ENCODE measurements at regions not wholly inside any gene's neighbourhood (a gene's known extent, or its start where the extent isn't known, plus 50 kb on each side); places are given as distances from the start of the nearest gene placed in this dataset.

GRCh38 chr21:39003982-39004633 is 179.1 kb downstream of the PSMG1 start:
- in situ Hi-C loops (cut with HindIII; ENCODE audit: low pct_unique_long_range_greater_than_20kb, low sequenced_read_pairs) (no loop called here), intact Hi-C loops (cut with micrococcal nuclease; ENCODE audit: unreplicated experiment) (no loop called here)
- Histone ChIP-seq H3K36me3 (ENCODE audit: control insufficient read depth, insufficient read depth, low read length) (no peaks in the 10 kb centered on the region), H3K27me3 (ENCODE audit: control insufficient read depth, insufficient read depth, low read length) (no peaks in the 10 kb centered on the region), H3K9me3 (ENCODE audit: control insufficient read depth, insufficient read depth, low read depth, low read length) (no peaks in the 10 kb centered on the region), H3K27ac (ENCODE audit: low read length) (no peak overlapping the region), H3K4me1 (ENCODE audit: control insufficient read depth, insufficient read depth, low read length) (no peaks in the 10 kb centered on the region), H3K4me3 (ENCODE audit: low read depth in 2 of 2, low read length in 2 of 2) (no peak overlapping the region)
- DNase-seq (ENCODE audit: low read depth, low spot score) (no peak), ATAC-seq (no peak)
- no TSS peak for BruUV-seq (replicated peaks)
- TF ChIP-seq POLR2AphosphoS5 (IDR thresholded peaks at IDR 0.05; ENCODE audit: low read depth, low read length) (no peak), SIN3A (IDR thresholded peaks at IDR 0.05; ENCODE audit: borderline replicate concordance, insufficient read depth, low read depth, low read length) (no peak), TCF7L2 (IDR thresholded peaks at IDR 0.05; ENCODE audit: low read depth, low read length) (no peak)
- TF ChIP-seq, protein P1, sequence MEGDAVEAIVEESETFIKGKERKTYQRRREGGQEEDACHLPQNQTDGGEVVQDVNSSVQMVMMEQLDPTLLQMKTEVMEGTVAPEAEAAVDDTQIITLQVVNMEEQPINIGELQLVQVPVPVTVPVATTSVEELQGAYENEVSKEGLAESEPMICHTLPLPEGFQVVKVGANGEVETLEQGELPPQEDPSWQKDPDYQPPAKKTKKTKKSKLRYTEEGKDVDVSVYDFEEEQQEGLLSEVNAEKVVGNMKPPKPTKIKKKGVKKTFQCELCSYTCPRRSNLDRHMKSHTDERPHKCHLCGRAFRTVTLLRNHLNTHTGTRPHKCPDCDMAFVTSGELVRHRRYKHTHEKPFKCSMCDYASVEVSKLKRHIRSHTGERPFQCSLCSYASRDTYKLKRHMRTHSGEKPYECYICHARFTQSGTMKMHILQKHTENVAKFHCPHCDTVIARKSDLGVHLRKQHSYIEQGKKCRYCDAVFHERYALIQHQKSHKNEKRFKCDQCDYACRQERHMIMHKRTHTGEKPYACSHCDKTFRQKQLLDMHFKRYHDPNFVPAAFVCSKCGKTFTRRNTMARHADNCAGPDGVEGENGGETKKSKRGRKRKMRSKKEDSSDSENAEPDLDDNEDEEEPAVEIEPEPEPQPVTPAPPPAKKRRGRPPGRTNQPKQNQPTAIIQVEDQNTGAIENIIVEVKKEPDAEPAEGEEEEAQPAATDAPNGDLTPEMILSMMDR (IDR thresholded peaks at IDR 0.05) = no peak
- TF ChIP-seq, protein P2, sequence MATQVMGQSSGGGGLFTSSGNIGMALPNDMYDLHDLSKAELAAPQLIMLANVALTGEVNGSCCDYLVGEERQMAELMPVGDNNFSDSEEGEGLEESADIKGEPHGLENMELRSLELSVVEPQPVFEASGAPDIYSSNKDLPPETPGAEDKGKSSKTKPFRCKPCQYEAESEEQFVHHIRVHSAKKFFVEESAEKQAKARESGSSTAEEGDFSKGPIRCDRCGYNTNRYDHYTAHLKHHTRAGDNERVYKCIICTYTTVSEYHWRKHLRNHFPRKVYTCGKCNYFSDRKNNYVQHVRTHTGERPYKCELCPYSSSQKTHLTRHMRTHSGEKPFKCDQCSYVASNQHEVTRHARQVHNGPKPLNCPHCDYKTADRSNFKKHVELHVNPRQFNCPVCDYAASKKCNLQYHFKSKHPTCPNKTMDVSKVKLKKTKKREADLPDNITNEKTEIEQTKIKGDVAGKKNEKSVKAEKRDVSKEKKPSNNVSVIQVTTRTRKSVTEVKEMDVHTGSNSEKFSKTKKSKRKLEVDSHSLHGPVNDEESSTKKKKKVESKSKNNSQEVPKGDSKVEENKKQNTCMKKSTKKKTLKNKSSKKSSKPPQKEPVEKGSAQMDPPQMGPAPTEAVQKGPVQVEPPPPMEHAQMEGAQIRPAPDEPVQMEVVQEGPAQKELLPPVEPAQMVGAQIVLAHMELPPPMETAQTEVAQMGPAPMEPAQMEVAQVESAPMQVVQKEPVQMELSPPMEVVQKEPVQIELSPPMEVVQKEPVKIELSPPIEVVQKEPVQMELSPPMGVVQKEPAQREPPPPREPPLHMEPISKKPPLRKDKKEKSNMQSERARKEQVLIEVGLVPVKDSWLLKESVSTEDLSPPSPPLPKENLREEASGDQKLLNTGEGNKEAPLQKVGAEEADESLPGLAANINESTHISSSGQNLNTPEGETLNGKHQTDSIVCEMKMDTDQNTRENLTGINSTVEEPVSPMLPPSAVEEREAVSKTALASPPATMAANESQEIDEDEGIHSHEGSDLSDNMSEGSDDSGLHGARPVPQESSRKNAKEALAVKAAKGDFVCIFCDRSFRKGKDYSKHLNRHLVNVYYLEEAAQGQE (IDR thresholded peaks at IDR 0.05; ENCODE audit: insufficient read depth in 1 of 2, low read depth in 2 of 2, low read length in 1 of 2) = no peak
- CTCF ChIA-PET = no interaction called here
- POLR2A ChIA-PET = no interaction called here

GRCh38 chr21:39001341-39001740 is 181.9 kb downstream of the PSMG1 start:
- no peak overlapping the region for H3K27ac ChIP-seq (ENCODE audit: low read length)
- CTCF ChIA-PET = no interaction called here
- ATAC-seq (no peak), DNase-seq (ENCODE audit: low read depth, low spot score) (no peak)
- no peak overlapping the region for H3K4me3 ChIP-seq (ENCODE audit: low read depth in 2 of 2, low read length in 2 of 2)
- intact Hi-C loops (cut with micrococcal nuclease; ENCODE audit: unreplicated experiment) (no loop called here), in situ Hi-C loops (cut with HindIII; ENCODE audit: low pct_unique_long_range_greater_than_20kb, low sequenced_read_pairs) (no loop called here)
- H3K9me3 ChIP-seq (ENCODE audit: control insufficient read depth, insufficient read depth, low read depth, low read length) = no peaks in the 10 kb centered on the region
- H3K36me3 ChIP-seq (ENCODE audit: control insufficient read depth, insufficient read depth, low read length) = no peaks in the 10 kb centered on the region
- H3K27me3 ChIP-seq (ENCODE audit: control insufficient read depth, insufficient read depth, low read length) = no peaks in the 10 kb centered on the region
- TF ChIP-seq, protein P2 (IDR thresholded peaks at IDR 0.05; ENCODE audit: insufficient read depth in 1 of 2, low read depth in 2 of 2, low read length in 1 of 2) = no peak
- TF ChIP-seq POLR2AphosphoS5 (IDR thresholded peaks at IDR 0.05; ENCODE audit: low read depth, low read length) (no peak), TCF7L2 (IDR thresholded peaks at IDR 0.05; ENCODE audit: low read depth, low read length) (no peak)
- TF ChIP-seq, protein P1 (IDR thresholded peaks at IDR 0.05) = no peak
- no peaks in the 10 kb centered on the region for H3K4me1 ChIP-seq (ENCODE audit: control insufficient read depth, insufficient read depth, low read length)
- no TSS peak for BruUV-seq (replicated peaks)
- POLR2A ChIA-PET = no interaction called here
